C4-2B (cell line): ENCODE measurements at regions not wholly inside any gene's neighbourhood (a gene's known extent, or its start where the extent isn't known, plus 50 kb on each side); places are given as distances from the start of the nearest gene placed in this dataset.

Experiments used
- H3K27ac ChIP-seq: fragments of 450-650 bp; 2 replicates; pipeline ENCODE4 v1.5.1; 2017
- CTCF ChIP-seq: fragments of 450-650 bp; conservative IDR thresholded peaks from 2 replicates; pipeline ENCODE4 v1.5.1; 2017; ENCODE audit warnings: mild to moderate bottlenecking
- ZFX ChIP-seq: fragments of 450-650 bp; IDR thresholded peaks from 2 replicates; pipeline ENCODE4 v1.6.1; 2017

GRCh38 chr6:90790058-90790457 lies 203.2 kb upstream of the MAP3K7 start:
- TF ChIP-seq CTCF (no peak), ZFX (no peak)
- no peak overlapping the region for H3K27ac ChIP-seq

GRCh38 chr6:90788781-90789180 lies 201.9 kb upstream of the MAP3K7 start:
- H3K27ac ChIP-seq: no peak overlapping the region
- no peak for TF ChIP-seq CTCF
- no peak for TF ChIP-seq ZFX

GRCh38 chr6:90787446-90787845 lies 200.6 kb upstream of the MAP3K7 start:
- TF ChIP-seq ZFX (no peak), CTCF (no peak)
- H3K27ac ChIP-seq: no peak overlapping the region

- no peak for TF ChIP-seq CTCF
- TF ChIP-seq ZFX: no peak
- no peak overlapping the region for H3K27ac ChIP-seq
Measured at GRCh38 chr6:90780778-90781177, 193.9 kb upstream of the MAP3K7 start.

- no peak overlapping the region for H3K27ac ChIP-seq
- TF ChIP-seq ZFX: no peak
- TF ChIP-seq CTCF: no peak
Measured at GRCh38 chr6:90780141-90780540, 193.3 kb upstream of the MAP3K7 start.

GRCh38 chr6:90778417-90779203 lies 191.7 kb upstream of the MAP3K7 start:
- H3K27ac ChIP-seq: no peak overlapping the region
- TF ChIP-seq CTCF: no peak
- TF ChIP-seq ZFX: no peak

GRCh38 chr6:90770778-90771177 lies 183.9 kb upstream of the MAP3K7 start:
- TF ChIP-seq CTCF (no peak), ZFX (no peak)
- H3K27ac ChIP-seq: no peak overlapping the region
